Esophagus muscularis mucosa (tissue), 4 donors: ENCODE measurements at regions not wholly inside any gene's neighbourhood (a gene's known extent, or its start where the extent isn't known, plus 50 kb on each side); places are given as distances from the start of the nearest gene placed in this dataset.

Experiments
- DNase-seq: peaks from one replicate; pipeline ENCODE4 v3.0.0-alpha.2; 2017; ENCODE audit errors: extremely low spot score
- H3K27ac ChIP-seq, 4 donors: fragments of 200-600 bp; sonication (generic); replicated peaks in 1 of 4; 1 replicate in 3 of 4; 2 replicates in 1 of 4; pipeline ENCODE4 v1.5.1; 2016 to 2019; ENCODE audit warnings: mild to moderate bottlenecking in 1 of 4
- H3K27me3 ChIP-seq, 4 donors: fragments of 200-600 bp; sonication (generic); one replicate each; pipeline versions ENCODE4 v1.5.1 to v1.6.0; 2016 to 2019
- H3K36me3 ChIP-seq, 4 donors: fragments of 200-600 bp; sonication (generic); one replicate each; pipeline ENCODE4 v1.5.1; 2016 to 2019
- H3K4me1 ChIP-seq, 4 donors: fragments of 200-600 bp; sonication (generic); one replicate each; pipeline ENCODE4 v1.5.1; 2016 to 2019
- H3K4me3 ChIP-seq, 4 donors: fragments of 200-600 bp; sonication (generic); 1 replicate in 2 of 4; 2 replicates in 2 of 4; pipeline ENCODE4 v1.5.1; 2016 to 2019; ENCODE audit warnings: mild to moderate bottlenecking in 4 of 4, moderate library complexity in 1 of 4
- H3K9me3 ChIP-seq, 4 donors: fragments of 200-600 bp; sonication (generic); 1 replicate in 3 of 4; 2 replicates in 1 of 4; pipeline ENCODE4 v1.5.1; 2016 to 2019
- EP300 ChIP-seq: sonication (generic); formaldehyde crosslinking; IDR thresholded peaks from one replicate; pipeline ENCODE4 v1.6.1; 2017; ENCODE audit warnings: antibody characterized with exemption
- POLR2A ChIP-seq: fragments of 450-650 bp; IDR thresholded peaks from one replicate; pipeline ENCODE4 v1.6.1; 2017; ENCODE audit warnings: antibody characterized with exemption, moderate library complexity, mild to moderate bottlenecking, low read depth
- POLR2AphosphoS5 ChIP-seq, 2 donors: sonication (generic); formaldehyde crosslinking; IDR thresholded peaks; one replicate each; pipeline ENCODE4 v1.6.1; 2017; ENCODE audit warnings: antibody characterized with exemption in 2 of 2
- WGBS: methylation state at CpG from one replicate; pipeline ENCODE4 v1.1.5; 2018; 5-methylcytosine and 5-hydroxymethylcytosine counted together
- intact Hi-C: fragments of 100-400 bp; cut with DNase I; formaldehyde crosslinking; loops from one replicate; pipeline ENCODE4 v1.15.1; 2023
- TF ChIP-seq, protein P1 (sequence below), 3 experiments: fragments of 200-600 bp in 2 of 3; fragments of 450-650 bp in 1 of 3; sonication (generic) in 2 of 3; IDR thresholded peaks; one replicate each; pipeline ENCODE4 v1.5.1; 2017 to 2019; ENCODE audit warnings: antibody characterized with exemption in 3 of 3, mild to moderate bottlenecking in 2 of 3, moderate library complexity in 1 of 3

DNA sequence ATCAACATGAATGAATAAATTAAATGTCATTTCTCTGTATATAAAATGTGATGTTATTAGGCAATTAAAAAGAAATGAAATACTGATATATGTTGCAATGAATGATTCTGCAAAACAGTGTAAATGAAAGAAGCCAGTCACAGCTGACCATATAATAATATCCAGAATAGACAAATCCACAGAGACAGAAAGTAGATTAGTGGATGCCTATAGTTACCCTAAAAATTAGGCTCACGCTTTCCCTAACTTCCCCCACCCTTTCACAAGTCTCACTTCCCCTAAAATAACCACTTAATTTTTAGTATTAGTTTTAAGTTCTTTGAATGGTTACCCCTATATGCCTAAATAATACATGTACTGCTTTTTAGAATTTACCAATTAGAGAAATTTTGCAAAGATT lies 348.9 kb upstream of the FAR2 start:
- WGBS: 77% methylated on average over 1 of the region's 1 CpG
- no peak overlapping the region for H3K4me3 ChIP-seq
- no peaks in the 10 kb centered on the region for H3K4me1 ChIP-seq
- intact Hi-C loops: no loop called here
- H3K36me3 ChIP-seq: no peaks in the 10 kb centered on the region
- no peak overlapping the region for H3K27ac ChIP-seq
- TF ChIP-seq POLR2AphosphoS5 (IDR thresholded peaks at IDR 0.05) (no peak), POLR2A (no peak), EP300 (no peak)
- TF ChIP-seq, protein P1, sequence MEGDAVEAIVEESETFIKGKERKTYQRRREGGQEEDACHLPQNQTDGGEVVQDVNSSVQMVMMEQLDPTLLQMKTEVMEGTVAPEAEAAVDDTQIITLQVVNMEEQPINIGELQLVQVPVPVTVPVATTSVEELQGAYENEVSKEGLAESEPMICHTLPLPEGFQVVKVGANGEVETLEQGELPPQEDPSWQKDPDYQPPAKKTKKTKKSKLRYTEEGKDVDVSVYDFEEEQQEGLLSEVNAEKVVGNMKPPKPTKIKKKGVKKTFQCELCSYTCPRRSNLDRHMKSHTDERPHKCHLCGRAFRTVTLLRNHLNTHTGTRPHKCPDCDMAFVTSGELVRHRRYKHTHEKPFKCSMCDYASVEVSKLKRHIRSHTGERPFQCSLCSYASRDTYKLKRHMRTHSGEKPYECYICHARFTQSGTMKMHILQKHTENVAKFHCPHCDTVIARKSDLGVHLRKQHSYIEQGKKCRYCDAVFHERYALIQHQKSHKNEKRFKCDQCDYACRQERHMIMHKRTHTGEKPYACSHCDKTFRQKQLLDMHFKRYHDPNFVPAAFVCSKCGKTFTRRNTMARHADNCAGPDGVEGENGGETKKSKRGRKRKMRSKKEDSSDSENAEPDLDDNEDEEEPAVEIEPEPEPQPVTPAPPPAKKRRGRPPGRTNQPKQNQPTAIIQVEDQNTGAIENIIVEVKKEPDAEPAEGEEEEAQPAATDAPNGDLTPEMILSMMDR (IDR thresholded peaks at IDR 0.05): no peak
- H3K27me3 ChIP-seq: no peaks in the 10 kb centered on the region
- H3K9me3 ChIP-seq: no peaks in the 10 kb centered on the region
- DNase-seq: no peak

DNA sequence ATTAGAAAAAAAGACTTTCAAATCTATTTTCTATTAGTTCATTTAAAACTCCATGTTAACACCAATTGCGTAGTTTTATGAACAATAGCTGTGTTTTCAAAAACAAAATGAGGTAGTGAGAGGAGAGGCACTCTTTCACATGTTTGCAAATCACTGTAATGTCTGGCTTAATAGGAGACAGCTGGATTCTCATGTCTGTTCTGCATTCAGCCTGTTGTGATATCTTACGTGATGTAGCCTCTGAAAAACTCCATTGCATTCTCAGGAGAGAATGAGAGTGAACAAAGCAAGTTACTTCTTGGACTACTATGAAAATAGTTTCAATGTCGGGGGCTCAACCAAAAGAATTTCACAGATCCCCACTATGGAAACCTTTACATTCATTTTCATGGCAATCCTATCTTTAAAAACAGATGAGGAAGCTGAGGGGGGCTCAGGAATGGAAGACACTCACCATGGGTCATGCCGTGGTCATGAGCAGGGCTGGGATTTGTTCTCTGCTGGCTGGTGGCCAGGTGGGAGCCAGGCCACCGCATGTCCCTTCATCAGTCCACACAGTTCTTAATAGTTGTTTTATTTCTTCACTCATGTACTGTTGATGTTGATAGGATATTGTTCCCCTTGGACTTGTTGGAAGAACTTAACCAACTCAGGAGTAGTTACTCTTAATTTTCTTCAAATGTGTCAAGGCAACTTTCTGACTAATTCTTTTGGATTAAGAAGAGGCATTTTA lies 346.2 kb upstream of the FAR2 start:
- Histone ChIP-seq H3K36me3 (no peaks in the 10 kb centered on the region), H3K4me3 (no peak overlapping the region), H3K4me1 (no peaks in the 10 kb centered on the region), H3K27me3 (no peaks in the 10 kb centered on the region), H3K27ac (peak overlapping the region in 1 of 4 donors; percentile 43), H3K9me3 (no peaks in the 10 kb centered on the region)
- 78% methylated on average over 5 of the region's 5 CpGs for WGBS
- intact Hi-C loops: no loop called here
- TF ChIP-seq, protein P1 (IDR thresholded peaks at IDR 0.05): no peak
- TF ChIP-seq EP300 (no peak), POLR2A (no peak), POLR2AphosphoS5 (IDR thresholded peaks at IDR 0.05) (no peak)
- no peak for DNase-seq

DNA sequence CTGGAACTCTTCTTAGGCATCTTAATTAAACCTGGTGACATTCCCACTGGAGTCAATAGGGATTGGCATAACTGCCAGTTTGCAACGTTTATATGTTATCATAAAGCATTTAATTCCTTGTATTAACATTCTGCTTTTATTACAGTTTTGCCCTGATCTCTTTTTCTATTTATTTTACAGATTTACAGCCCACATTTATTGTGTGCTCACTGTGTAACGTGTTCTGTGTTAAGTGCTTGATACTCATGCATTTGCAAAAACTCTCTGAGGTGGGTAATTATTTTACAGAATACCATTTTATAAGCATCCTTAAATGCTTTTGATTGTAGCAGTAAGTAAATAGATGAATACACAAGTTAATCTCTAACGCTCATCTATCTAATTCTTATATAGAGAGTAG lies 341.5 kb upstream of the FAR2 start:
- no peak for TF ChIP-seq EP300
- no peak for TF ChIP-seq POLR2A
- no peak for TF ChIP-seq POLR2AphosphoS5 (IDR thresholded peaks at IDR 0.05)
- TF ChIP-seq, protein P1 (IDR thresholded peaks at IDR 0.05): no peak
- intact Hi-C loops: no loop called here
- Histone ChIP-seq H3K36me3 (no peaks in the 10 kb centered on the region), H3K27ac (no peak overlapping the region), H3K4me3 (no peak overlapping the region), H3K9me3 (no peaks in the 10 kb centered on the region), H3K4me1 (no peaks in the 10 kb centered on the region), H3K27me3 (no peaks in the 10 kb centered on the region)
- WGBS: 84% methylated on average over 3 of the region's 3 CpGs
- no peak for DNase-seq

DNA sequence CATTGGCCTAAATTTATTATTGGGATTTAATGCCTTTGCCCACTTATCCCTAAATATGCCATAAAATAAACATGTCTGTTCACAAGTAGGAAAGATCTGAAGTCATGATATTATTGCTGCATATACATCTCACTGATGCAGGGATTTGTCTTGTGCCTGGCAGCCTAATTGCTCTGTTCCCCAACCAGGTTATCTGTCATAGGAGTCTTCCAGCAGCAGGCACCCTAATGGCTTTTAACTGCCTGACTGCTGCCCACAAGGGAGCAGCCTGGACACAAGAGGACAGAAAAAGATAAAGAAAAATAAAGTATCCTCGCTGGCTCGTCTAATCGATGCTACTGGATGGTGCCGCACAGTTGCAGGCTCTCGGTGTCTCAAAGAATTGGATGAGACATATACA lies 337.6 kb upstream of the FAR2 start:
- 81% methylated on average over 5 of the region's 5 CpGs for WGBS
- no peak for DNase-seq
- H3K4me1 ChIP-seq: no peaks in the 10 kb centered on the region
- H3K27ac ChIP-seq: no peak overlapping the region
- no peaks in the 10 kb centered on the region for H3K27me3 ChIP-seq
- no peak overlapping the region for H3K4me3 ChIP-seq
- no peaks in the 10 kb centered on the region for H3K9me3 ChIP-seq
- intact Hi-C loops: no loop called here
- no peak for TF ChIP-seq POLR2A
- no peak for TF ChIP-seq EP300
- no peak for TF ChIP-seq POLR2AphosphoS5 (IDR thresholded peaks at IDR 0.05)
- TF ChIP-seq, protein P1 (IDR thresholded peaks at IDR 0.05): no peak
- no peaks in the 10 kb centered on the region for H3K36me3 ChIP-seq

DNA sequence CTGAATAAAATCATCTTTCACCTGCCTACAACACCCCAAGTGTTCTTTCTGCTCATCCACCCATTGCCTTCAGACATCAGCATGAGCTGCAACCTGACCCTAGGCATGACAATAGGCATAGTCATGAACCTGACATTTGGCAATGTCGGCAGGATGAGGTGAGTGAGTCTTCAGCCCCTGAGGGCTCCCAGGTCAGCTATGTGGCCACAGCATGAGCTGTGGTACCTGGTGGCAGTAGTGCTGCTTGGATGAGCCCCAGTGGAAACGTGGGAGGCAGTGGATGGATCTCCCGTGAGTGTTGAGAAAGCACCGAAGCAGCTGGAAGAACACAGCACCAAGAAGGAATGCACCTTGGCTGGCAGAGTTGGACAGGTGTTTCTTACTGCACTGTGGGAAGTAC lies 334.8 kb upstream of the FAR2 start:
- intact Hi-C loops: no loop called here
- Histone ChIP-seq H3K4me3 (no peak overlapping the region), H3K9me3 (no peaks in the 10 kb centered on the region), H3K36me3 (no peaks in the 10 kb centered on the region), H3K27me3 (no peaks in the 10 kb centered on the region), H3K27ac (no peak overlapping the region), H3K4me1 (no peaks in the 10 kb centered on the region)
- 88% methylated on average over 4 of the region's 4 CpGs for WGBS
- TF ChIP-seq, protein P1 (IDR thresholded peaks at IDR 0.05): no peak
- TF ChIP-seq EP300 (no peak), POLR2AphosphoS5 (IDR thresholded peaks at IDR 0.05) (no peak), POLR2A (no peak)
- DNase-seq: no peak
